ENCODE measurements at regions not wholly inside any gene's neighbourhood (a gene's known extent, or its start where the extent isn't known, plus 50 kb on each side); places are given as distances from the start of the nearest gene placed in this dataset.
"Not testable (repeated sequence)": the region's sequence is repeated elsewhere in the genome, so short reads cannot be mapped to it uniquely, and the experiment has no call there.

DNA sequence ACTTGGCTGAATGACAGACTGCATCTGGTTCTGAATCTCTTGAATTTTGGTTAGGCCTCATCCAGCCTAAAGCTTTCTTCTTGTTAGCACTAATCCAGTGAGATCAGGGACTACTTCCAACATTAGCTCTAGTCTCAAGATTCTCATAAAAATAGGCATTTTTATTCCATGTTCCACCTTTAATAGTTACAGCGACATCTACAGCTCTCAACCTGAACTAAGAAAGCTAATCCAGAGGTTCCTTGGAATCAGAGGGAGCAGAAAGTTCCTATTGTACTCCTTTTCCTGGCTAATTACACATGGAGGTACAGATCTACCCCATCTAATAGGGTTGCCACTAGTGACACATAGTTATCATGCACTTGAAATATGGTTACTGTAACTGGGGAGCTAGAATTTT is 391.9 kb downstream of the RMST start:
- H3K9me3 Mint-ChIP-seq: peaks cover 0 to 12% (median under 1%) of the 10 kb centered on the region in 11 donors
- Histone ChIP-seq H3K36me3 (ENCODE audit: control insufficient read depth in 2 of 3, insufficient read depth in 3 of 3, low read length in 3 of 3) (no peaks in the 10 kb centered on the region), H3K27ac (ENCODE audit: low read depth, low read length) (no peak overlapping the region), H3K9me3 (ENCODE audit: control insufficient read depth in 2 of 3, low read length in 3 of 3) (no peaks in the 10 kb centered on the region), H3K4me3 (ENCODE audit: low read length) (no peak overlapping the region), H3K27me3 (ENCODE audit: control insufficient read depth in 2 of 2, insufficient read depth in 2 of 2, low read length in 2 of 2) (no peaks in the 10 kb centered on the region), H3K4me1 (ENCODE audit: control insufficient read depth in 2 of 2, insufficient read depth in 2 of 2, low read length in 2 of 2) (no peaks in the 10 kb centered on the region)
- DNase-seq (no peak), ATAC-seq (no peak)
- no peaks in the 10 kb centered on the region for H3K36me3 Mint-ChIP-seq
- H3K27ac Mint-ChIP-seq: no peak overlapping the region
- H3K27me3 Mint-ChIP-seq: peaks cover 0 to 4% (median 0%) of the 10 kb centered on the region in 5 donors
- intact Hi-C loops (cut with micrococcal nuclease): no loop called here
- H3K4me1 Mint-ChIP-seq: no peaks in the 10 kb centered on the region
- POLR2A ChIA-PET: no interaction called here
- no peak overlapping the region for H3K4me3 Mint-ChIP-seq
- CTCF ChIA-PET: no interaction called here

DNA sequence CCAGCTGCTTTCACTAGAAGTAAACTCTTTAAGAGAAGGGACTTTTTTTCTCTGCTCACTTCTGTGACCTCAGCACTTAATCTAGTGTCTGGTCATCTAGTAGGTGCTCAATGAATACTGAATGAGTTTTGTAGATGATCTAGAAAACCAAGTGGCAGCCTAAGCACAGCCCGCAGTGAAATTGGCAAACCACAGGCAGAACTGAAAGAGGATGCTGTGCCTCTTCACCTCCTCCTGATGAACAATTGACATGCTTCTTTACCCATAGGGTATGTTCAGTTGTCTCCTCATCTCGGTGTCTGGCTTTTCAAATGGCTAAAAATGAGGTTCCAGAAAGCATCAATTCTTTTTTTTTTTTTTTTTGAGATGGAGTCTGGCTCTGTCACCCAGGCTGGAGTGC is 399.5 kb downstream of the RMST start:
- no peak for ATAC-seq

GRCh38 chr12:97875064-97875463 is 412.5 kb downstream of the RMST start:
- no peaks in the 10 kb centered on the region for H3K4me1 Mint-ChIP-seq
- H3K27me3 Mint-ChIP-seq: no peaks in the 10 kb centered on the region
- no peak overlapping the region for H3K27ac Mint-ChIP-seq
- Histone ChIP-seq H3K36me3 (ENCODE audit: control insufficient read depth in 2 of 3, insufficient read depth in 3 of 3, low read length in 3 of 3) (no peaks in the 10 kb centered on the region), H3K9me3 (ENCODE audit: control insufficient read depth in 2 of 3, low read length in 3 of 3) (no peaks in the 10 kb centered on the region), H3K27ac (ENCODE audit: low read depth, low read length) (no peak overlapping the region), H3K4me3 (ENCODE audit: low read length) (no peak overlapping the region), H3K27me3 (ENCODE audit: control insufficient read depth in 2 of 2, insufficient read depth in 2 of 2, low read length in 2 of 2) (no peaks in the 10 kb centered on the region), H3K4me1 (ENCODE audit: control insufficient read depth in 2 of 2, insufficient read depth in 2 of 2, low read length in 2 of 2) (no peaks in the 10 kb centered on the region)
- CTCF ChIA-PET: no interaction called here
- ATAC-seq: no peak
- no peak for DNase-seq
- H3K4me3 Mint-ChIP-seq: no peak overlapping the region
- H3K9me3 Mint-ChIP-seq: peaks cover 1 to 12% (median 4%) of the 10 kb centered on the region in 11 donors
- POLR2A ChIA-PET: no interaction called here
- intact Hi-C loops (cut with micrococcal nuclease): no loop called here
- H3K36me3 Mint-ChIP-seq: no peaks in the 10 kb centered on the region

More for the DNA sequence above, 399.5 kb downstream of the RMST start:
- no peak overlapping the region for H3K27ac ChIP-seq (ENCODE audit: low read depth, low read length)
- Mint-ChIP-seq H3K4me1 (no peaks in the 10 kb centered on the region), H3K9me3 (peaks cover 0 to 22% (median 8%) of the 10 kb centered on the region in 11 donors), H3K36me3 (no peaks in the 10 kb centered on the region), H3K4me3 (no peak overlapping the region), H3K27ac (no peak overlapping the region), H3K27me3 (no peaks in the 10 kb centered on the region)
- no peaks in the 10 kb centered on the region for H3K27me3 ChIP-seq (ENCODE audit: control insufficient read depth in 2 of 2, insufficient read depth in 2 of 2, low read length in 2 of 2)
- H3K4me3 ChIP-seq (ENCODE audit: low read length): no peak overlapping the region
- H3K9me3 ChIP-seq (ENCODE audit: control insufficient read depth in 2 of 3, low read length in 3 of 3): no peaks in the 10 kb centered on the region
- ChIA-PET POLR2A (no interaction called here), CTCF (no interaction called here)
- H3K4me1 ChIP-seq (ENCODE audit: control insufficient read depth in 2 of 2, insufficient read depth in 2 of 2, low read length in 2 of 2): no peaks in the 10 kb centered on the region
- no peaks in the 10 kb centered on the region for H3K36me3 ChIP-seq (ENCODE audit: control insufficient read depth in 2 of 3, insufficient read depth in 3 of 3, low read length in 3 of 3)
- intact Hi-C loops (cut with micrococcal nuclease): no loop called here
- no peak for DNase-seq

DNA sequence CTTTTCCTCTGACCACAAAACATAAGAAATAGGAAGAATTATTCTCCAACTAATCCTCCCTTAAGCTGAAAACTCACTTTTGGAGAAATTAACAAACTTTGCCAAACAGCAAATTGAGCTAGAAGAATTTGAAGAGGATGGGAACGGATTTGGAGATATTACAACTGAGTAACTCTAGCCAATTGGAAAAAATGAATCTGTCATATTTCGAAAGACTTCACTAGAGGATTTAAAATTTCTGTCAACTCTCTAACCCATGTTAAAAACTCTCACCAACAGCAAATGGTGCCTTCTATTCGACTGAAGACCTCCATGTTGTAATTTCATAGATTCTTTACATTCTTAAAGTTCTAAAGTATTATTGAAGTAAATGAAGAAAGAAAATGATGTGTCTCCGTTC is 414.2 kb downstream of the RMST start:
- DNase-seq (no peak), ATAC-seq (no peak)
- H3K4me3 Mint-ChIP-seq: no peak overlapping the region
- H3K9me3 ChIP-seq (ENCODE audit: control insufficient read depth in 2 of 3, low read length in 3 of 3): no peaks in the 10 kb centered on the region
- ChIA-PET POLR2A (no interaction called here), CTCF (no interaction called here)
- H3K4me1 ChIP-seq (ENCODE audit: control insufficient read depth in 2 of 2, insufficient read depth in 2 of 2, low read length in 2 of 2): no peaks in the 10 kb centered on the region
- no peak overlapping the region for H3K4me3 ChIP-seq (ENCODE audit: low read length)
- no peaks in the 10 kb centered on the region for H3K27me3 ChIP-seq (ENCODE audit: control insufficient read depth in 2 of 2, insufficient read depth in 2 of 2, low read length in 2 of 2)
- no peak overlapping the region for H3K27ac Mint-ChIP-seq
- intact Hi-C loops (cut with micrococcal nuclease): no loop called here
- H3K9me3 Mint-ChIP-seq: peaks cover 1 to 23% (median 3%) of the 10 kb centered on the region in 11 donors
- H3K27me3 Mint-ChIP-seq: no peaks in the 10 kb centered on the region
- no peaks in the 10 kb centered on the region for H3K36me3 ChIP-seq (ENCODE audit: control insufficient read depth in 2 of 3, insufficient read depth in 3 of 3, low read length in 3 of 3)
- H3K4me1 Mint-ChIP-seq: no peaks in the 10 kb centered on the region
- no peak overlapping the region for H3K27ac ChIP-seq (ENCODE audit: low read depth, low read length)
- H3K36me3 Mint-ChIP-seq: no peaks in the 10 kb centered on the region

DNA sequence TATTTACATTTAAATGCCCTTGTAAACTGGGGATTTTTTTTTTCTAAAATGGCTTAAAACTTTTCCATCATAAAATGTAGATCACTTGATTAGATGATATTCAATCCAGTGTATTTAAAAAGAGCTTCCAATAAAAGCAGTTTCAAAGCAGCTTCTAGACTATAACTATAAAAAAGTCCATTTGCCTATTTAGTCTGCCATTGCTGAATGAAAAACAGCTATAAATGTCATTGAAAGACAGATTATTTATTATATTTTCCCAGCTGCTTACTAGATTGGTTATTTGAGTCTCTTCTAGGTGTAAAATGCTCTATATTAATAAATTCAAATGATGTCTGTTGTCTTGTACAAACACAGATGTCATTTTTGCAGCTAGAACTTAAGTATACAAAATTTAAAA is 414.8 kb downstream of the RMST start:
- Histone ChIP-seq H3K9me3 (ENCODE audit: control insufficient read depth in 2 of 3, low read length in 3 of 3) (no peaks in the 10 kb centered on the region), H3K27ac (ENCODE audit: low read depth, low read length) (no peak overlapping the region), H3K4me1 (ENCODE audit: control insufficient read depth in 2 of 2, insufficient read depth in 2 of 2, low read length in 2 of 2) (no peaks in the 10 kb centered on the region), H3K36me3 (ENCODE audit: control insufficient read depth in 2 of 3, insufficient read depth in 3 of 3, low read length in 3 of 3) (no peaks in the 10 kb centered on the region), H3K4me3 (ENCODE audit: low read length) (no peak overlapping the region), H3K27me3 (ENCODE audit: control insufficient read depth in 2 of 2, insufficient read depth in 2 of 2, low read length in 2 of 2) (no peaks in the 10 kb centered on the region)
- ATAC-seq: no peak
- H3K4me3 Mint-ChIP-seq: no peak overlapping the region
- ChIA-PET CTCF (no interaction called here), POLR2A (no interaction called here)
- no peaks in the 10 kb centered on the region for H3K4me1 Mint-ChIP-seq
- DNase-seq: no peak
- H3K27ac Mint-ChIP-seq: no peak overlapping the region
- H3K36me3 Mint-ChIP-seq: no peaks in the 10 kb centered on the region
- peaks cover 1 to 23% (median 3%) of the 10 kb centered on the region in 11 donors for H3K9me3 Mint-ChIP-seq
- intact Hi-C loops (cut with micrococcal nuclease): no loop called here
- no peaks in the 10 kb centered on the region for H3K27me3 Mint-ChIP-seq

DNA sequence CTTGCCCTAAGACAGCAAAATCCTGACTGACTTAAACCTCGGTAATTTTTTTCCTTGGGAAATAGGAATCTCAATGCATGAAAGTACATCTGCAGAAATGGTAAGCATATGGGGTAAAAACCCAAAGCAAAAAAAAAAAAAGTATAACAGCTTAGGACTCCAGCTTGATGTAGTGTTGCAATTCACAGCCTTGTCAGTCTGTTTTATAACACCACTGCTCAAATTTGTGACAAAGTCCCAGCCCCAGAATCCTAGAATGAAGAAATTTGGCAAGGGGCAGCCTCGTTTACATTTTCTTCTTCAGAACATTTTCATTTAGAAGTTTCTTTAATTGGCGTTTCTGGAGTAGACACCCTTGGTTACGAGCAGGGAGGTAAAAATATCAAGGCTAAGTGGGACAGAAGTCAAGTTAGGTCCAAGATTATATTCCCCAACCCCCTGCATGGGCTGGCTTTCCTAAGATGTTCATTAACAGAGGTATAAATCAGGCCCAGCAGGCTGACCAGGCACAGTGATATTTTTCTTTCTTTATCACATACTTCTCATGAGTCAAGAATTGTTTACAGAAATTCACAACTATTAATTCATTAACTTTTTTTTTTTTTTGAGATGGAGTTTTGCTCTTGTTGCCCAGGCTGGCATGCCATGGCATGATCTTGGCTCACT is 424.0 kb downstream of the RMST start:
- Histone ChIP-seq H3K27ac (ENCODE audit: low read depth, low read length) (no peak overlapping the region), H3K27me3 (ENCODE audit: control insufficient read depth in 2 of 2, insufficient read depth in 2 of 2, low read length in 2 of 2) (no peaks in the 10 kb centered on the region), H3K4me1 (ENCODE audit: control insufficient read depth in 2 of 2, insufficient read depth in 2 of 2, low read length in 2 of 2) (no peaks in the 10 kb centered on the region), H3K4me3 (ENCODE audit: low read length) (no peak overlapping the region), H3K36me3 (ENCODE audit: control insufficient read depth in 2 of 3, insufficient read depth in 3 of 3, low read length in 3 of 3) (no peaks in the 10 kb centered on the region), H3K9me3 (ENCODE audit: control insufficient read depth in 2 of 3, low read length in 3 of 3) (no peaks in the 10 kb centered on the region)
- Mint-ChIP-seq H3K27me3 (no peaks in the 10 kb centered on the region), H3K4me1 (no peaks in the 10 kb centered on the region), H3K27ac (no peak overlapping the region), H3K9me3 (peaks cover 0 to 12% (median 0%) of the 10 kb centered on the region in 11 donors), H3K36me3 (no peaks in the 10 kb centered on the region), H3K4me3 (no peak overlapping the region)
- ATAC-seq: no peak
- POLR2A ChIA-PET: no interaction called here
- intact Hi-C loops (cut with micrococcal nuclease): no loop called here
- CTCF ChIA-PET: no interaction called here
- no peak for DNase-seq

DNA sequence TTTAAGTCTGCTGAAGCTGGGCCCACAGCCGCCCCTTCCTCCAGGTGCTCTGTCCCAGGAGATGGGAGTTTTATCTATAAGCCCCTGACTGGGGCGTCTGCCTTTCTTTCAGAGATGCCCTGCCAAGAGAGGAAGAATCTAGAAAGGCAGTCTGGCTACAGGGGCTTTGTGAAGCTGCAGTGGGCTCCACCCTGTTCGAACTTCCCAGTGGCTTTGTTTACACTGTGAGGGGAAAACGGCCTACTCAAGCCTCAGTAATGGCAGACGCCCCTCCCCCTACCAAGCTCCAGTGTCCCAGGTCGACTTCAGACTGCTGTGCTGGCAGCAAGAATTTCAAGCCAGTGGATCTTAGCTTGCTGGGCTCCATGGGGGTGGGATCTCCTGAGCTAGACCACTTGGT is 435.3 kb downstream of the RMST start:
- H3K36me3 ChIP-seq (ENCODE audit: control insufficient read depth in 2 of 3, insufficient read depth in 3 of 3, low read length in 3 of 3); H3K36me3 Mint-ChIP-seq; H3K27me3 Mint-ChIP-seq; H3K27ac Mint-ChIP-seq; H3K4me3 ChIP-seq (ENCODE audit: low read length); intact Hi-C loops (cut with micrococcal nuclease); DNase-seq; H3K4me1 Mint-ChIP-seq; H3K27me3 ChIP-seq (ENCODE audit: control insufficient read depth in 2 of 2, insufficient read depth in 2 of 2, low read length in 2 of 2); H3K27ac ChIP-seq (ENCODE audit: low read depth, low read length); ATAC-seq; H3K9me3 ChIP-seq (ENCODE audit: control insufficient read depth in 2 of 3, low read length in 3 of 3); H3K4me1 ChIP-seq (ENCODE audit: control insufficient read depth in 2 of 2, insufficient read depth in 2 of 2, low read length in 2 of 2); POLR2A ChIA-PET; CTCF ChIA-PET; H3K4me3 Mint-ChIP-seq: not testable (repeated sequence)
- H3K9me3 Mint-ChIP-seq: peaks cover 0 to 15% (median 0%) of the 10 kb centered on the region in 11 donors
